A673 (cell line): ENCODE measurements at regions not wholly inside any gene's neighbourhood (a gene's known extent, or its start where the extent isn't known, plus 50 kb on each side); places are given as distances from the start of the nearest gene placed in this dataset.

ENCODE experiments used
- BruUV-seq: library from RNA; stranded (reverse); fragments of 400-500 nt; replicated peaks from 2 replicates; lab custom pipeline; 2021; lab: Mats Ljungman, UMichigan
- CTCF ChIA-PET: fragments of 300-600 bp; sonication (Branson Sonifier 250); formaldehyde crosslinking; loops from one replicate; lab custom pipeline; 2022; ENCODE audit warnings: antibody characterized with exemption; lab: Charles Lee
- POLR2A ChIA-PET: fragments of 300-600 bp; sonication (Branson Sonifier 250); formaldehyde crosslinking; loops from one replicate; lab custom pipeline; 2022; ENCODE audit warnings: antibody characterized with exemption; ENCODE audit not compliant: low non-redundant PET; lab: Charles Lee
- DNase-seq: peaks from one replicate; pipeline ENCODE4 v3.0.0-alpha.2; 2015; ENCODE audit warnings: low spot score
- H3K27ac ChIP-seq: fragments of 200-600 bp; sonication (generic); 2 replicates; pipeline ENCODE4 v1.5.1; 2016; ENCODE audit warnings: mixed run types, low read depth, mild to moderate bottlenecking, mixed read lengths, antibody characterized with exemption, low read length; ENCODE audit not compliant: poor library complexity, severe bottlenecking
- H3K27me3 ChIP-seq: fragments of 200-600 bp; sonication (generic); replicated peaks from 2 replicates; pipeline ENCODE4 v1.6.1; 2017; ENCODE audit warnings: mixed run types, low read depth, mild to moderate bottlenecking, mixed read lengths, antibody characterized with exemption, low read length; ENCODE audit not compliant: insufficient read depth, poor library complexity
- H3K36me3 ChIP-seq: fragments of 200-600 bp; sonication (generic); 2 replicates; pipeline ENCODE4 v1.6.1; 2016; ENCODE audit warnings: mixed run types, mild to moderate bottlenecking, mixed read lengths, antibody characterized with exemption, low read length; ENCODE audit not compliant: insufficient read depth, poor library complexity, severe bottlenecking
- H3K4me1 ChIP-seq: fragments of 200-600 bp; sonication (generic); 2 replicates; pipeline ENCODE4 v1.6.1; 2017; ENCODE audit warnings: mixed run types, mild to moderate bottlenecking, mixed read lengths, antibody characterized with exemption, low read length; ENCODE audit not compliant: insufficient read depth, poor library complexity, severe bottlenecking
- H3K4me3 ChIP-seq: fragments of 200-600 bp; sonication (generic); 2 replicates; pipeline ENCODE4 v1.5.1; 2016; ENCODE audit warnings: low read depth, mixed run types, mild to moderate bottlenecking, mixed read lengths, low read length; ENCODE audit not compliant: poor library complexity, severe bottlenecking
- H3K9me3 ChIP-seq: fragments of 200-600 bp; sonication (generic); 2 replicates; pipeline ENCODE4 v1.6.1; 2016; ENCODE audit warnings: mixed run types, low read depth, mild to moderate bottlenecking, mixed read lengths, antibody characterized with exemption, low read length; ENCODE audit not compliant: poor library complexity, severe bottlenecking
- EZH2 ChIP-seq: fragments of 200-600 bp; sonication (generic); IDR thresholded peaks from 2 replicates; pipeline ENCODE4 v1.6.1; 2017; ENCODE audit warnings: borderline replicate concordance, low read depth, mild to moderate bottlenecking, mixed read lengths, antibody characterized with exemption, low read length; ENCODE audit not compliant: poor library complexity, severe bottlenecking
- intact Hi-C: fragments of 100-400 bp; cut with micrococcal nuclease; formaldehyde crosslinking; loops from one replicate; pipeline ENCODE4 v1.10.0; 2022; ENCODE audit not compliant: unreplicated experiment
- TF ChIP-seq, protein P1 (sequence below): fragments of 300-800, 200-600 bp; sonication (generic); conservative IDR thresholded peaks from 2 replicates; pipeline ENCODE4 v1.5.1; 2017; ENCODE audit warnings: low read depth, mild to moderate bottlenecking, antibody characterized with exemption, low read length, moderate library complexity, mixed read lengths

DNA sequence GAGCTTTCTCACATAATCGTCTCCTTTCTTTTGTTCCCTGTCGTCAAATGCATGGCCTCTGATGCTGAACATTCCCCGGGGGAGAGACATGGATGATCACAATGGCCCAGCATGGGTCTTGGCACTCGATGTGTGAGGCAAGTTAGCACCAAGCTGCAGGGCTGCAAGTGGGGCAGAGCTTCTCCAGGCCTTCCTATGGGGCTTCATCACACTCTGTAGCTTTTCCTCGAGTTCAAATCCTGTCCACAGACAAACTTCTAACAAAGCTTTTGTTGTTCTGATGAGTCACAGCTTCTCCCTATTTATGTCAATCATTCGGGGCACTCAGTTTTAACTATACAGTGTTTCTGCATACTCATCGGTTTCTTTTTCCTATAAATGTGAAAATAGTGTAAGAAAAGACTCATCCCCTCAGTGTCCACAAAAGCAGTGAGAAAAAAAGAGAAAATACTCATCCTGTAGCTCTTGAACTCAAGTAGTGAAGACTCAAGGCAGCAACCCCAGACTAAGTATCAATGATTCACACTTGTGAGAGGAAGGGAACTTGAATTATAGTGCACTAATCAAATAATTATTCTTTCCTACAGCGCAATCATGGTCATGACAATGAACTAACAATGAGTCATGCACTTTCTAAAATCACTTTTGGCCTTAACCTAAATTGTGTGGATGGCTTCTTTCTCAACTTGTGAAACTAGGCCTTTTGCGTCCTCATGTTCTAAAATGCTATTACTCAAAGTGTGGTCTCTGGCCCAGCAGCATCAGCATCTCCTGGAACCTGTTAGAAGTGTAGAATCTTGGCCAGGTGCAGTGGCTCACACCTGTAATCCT is 68.4 kb upstream of the NOX3 start:
- POLR2A ChIA-PET = no interaction called here
- peak; percentile 96 for DNase-seq
- Histone ChIP-seq H3K4me1 (peaks cover 47% of the 10 kb centered on the region), H3K4me3 (no peak overlapping the region), H3K36me3 (no peaks in the 10 kb centered on the region), H3K27ac (peak overlapping the region; percentile 72), H3K9me3 (no peaks in the 10 kb centered on the region), H3K27me3 (no peaks in the 10 kb centered on the region)
- CTCF ChIA-PET = no interaction called here
- TSS peak; percentile 55 for BruUV-seq
- intact Hi-C loops = loop anchor here (10.0 kb wide), 1 partner anchor 339 kb away; no protein-coding TSS in a partner anchor
- no peak for TF ChIP-seq EZH2
- TF ChIP-seq, protein P1, sequence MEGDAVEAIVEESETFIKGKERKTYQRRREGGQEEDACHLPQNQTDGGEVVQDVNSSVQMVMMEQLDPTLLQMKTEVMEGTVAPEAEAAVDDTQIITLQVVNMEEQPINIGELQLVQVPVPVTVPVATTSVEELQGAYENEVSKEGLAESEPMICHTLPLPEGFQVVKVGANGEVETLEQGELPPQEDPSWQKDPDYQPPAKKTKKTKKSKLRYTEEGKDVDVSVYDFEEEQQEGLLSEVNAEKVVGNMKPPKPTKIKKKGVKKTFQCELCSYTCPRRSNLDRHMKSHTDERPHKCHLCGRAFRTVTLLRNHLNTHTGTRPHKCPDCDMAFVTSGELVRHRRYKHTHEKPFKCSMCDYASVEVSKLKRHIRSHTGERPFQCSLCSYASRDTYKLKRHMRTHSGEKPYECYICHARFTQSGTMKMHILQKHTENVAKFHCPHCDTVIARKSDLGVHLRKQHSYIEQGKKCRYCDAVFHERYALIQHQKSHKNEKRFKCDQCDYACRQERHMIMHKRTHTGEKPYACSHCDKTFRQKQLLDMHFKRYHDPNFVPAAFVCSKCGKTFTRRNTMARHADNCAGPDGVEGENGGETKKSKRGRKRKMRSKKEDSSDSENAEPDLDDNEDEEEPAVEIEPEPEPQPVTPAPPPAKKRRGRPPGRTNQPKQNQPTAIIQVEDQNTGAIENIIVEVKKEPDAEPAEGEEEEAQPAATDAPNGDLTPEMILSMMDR = no peak

DNA sequence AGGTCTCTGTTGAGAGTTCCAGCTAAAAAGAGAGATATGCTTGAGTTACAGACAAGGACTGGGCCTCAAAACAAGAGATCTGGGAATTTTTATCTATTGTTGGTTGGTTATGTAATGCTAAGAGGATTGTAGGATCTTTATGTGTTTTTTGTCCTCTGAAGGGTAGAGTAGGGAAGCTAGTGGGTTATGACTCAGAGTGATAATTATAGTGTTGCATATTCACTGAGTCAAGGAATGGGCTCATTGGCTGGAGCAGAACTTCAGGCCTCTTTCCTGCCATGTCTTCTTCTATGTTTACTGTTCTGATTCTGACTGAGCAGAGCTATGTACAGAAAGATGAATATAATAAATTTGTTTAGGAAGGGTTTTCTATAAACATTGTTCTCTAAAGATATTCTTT is 66.1 kb upstream of the NOX3 start:
- no peaks in the 10 kb centered on the region for H3K36me3 ChIP-seq
- CTCF ChIA-PET = no interaction called here
- no peaks in the 10 kb centered on the region for H3K27me3 ChIP-seq
- peaks cover 37% of the 10 kb centered on the region for H3K4me1 ChIP-seq
- intact Hi-C loops = loop anchor here (10.0 kb wide), 1 partner anchor 337 kb away; no protein-coding TSS in a partner anchor
- no peak overlapping the region for H3K4me3 ChIP-seq
- H3K9me3 ChIP-seq = no peaks in the 10 kb centered on the region
- no peak overlapping the region for H3K27ac ChIP-seq
- TF ChIP-seq EZH2 = no peak
- TF ChIP-seq, protein P1 = no peak
- DNase-seq = no peak
- POLR2A ChIA-PET = no interaction called here
- no TSS peak for BruUV-seq

DNA sequence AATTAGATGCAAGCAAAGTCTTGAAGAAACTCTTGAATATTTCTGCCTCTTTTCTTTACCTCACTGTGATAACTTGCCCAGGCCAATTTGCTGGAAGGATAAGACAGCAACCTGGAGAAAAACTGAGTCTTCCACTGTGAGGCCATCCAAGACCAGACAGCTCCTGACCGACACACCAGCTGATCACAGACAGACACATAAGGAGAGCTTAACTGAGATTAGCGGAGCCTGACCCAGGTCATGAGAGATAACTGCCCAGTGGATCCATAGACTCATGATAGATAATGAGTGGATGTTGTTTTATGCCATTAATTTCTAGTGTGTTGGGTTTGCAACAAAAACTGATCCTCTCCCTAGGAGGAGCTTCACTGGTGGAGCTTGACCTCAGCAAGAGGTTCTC is 64.4 kb upstream of the NOX3 start:
- Histone ChIP-seq H3K9me3 (no peaks in the 10 kb centered on the region), H3K36me3 (no peaks in the 10 kb centered on the region), H3K4me1 (peaks cover 37% of the 10 kb centered on the region), H3K4me3 (no peak overlapping the region), H3K27me3 (no peaks in the 10 kb centered on the region), H3K27ac (no peak overlapping the region)
- ChIA-PET CTCF (no interaction called here), POLR2A (interaction anchor here (0.6 kb wide), 1 partner anchor 312 kb away, joined by 3 read pairs; no protein-coding TSS in a partner anchor)
- intact Hi-C loops = loop anchor here (10.0 kb wide), 1 partner anchor 335 kb away; no protein-coding TSS in a partner anchor
- TF ChIP-seq, protein P1 = no peak
- no peak for TF ChIP-seq EZH2
- BruUV-seq = no TSS peak
- DNase-seq = no peak
